NOMO-1 treated with DMSO at 0.1 percent for 48 hours (cell line): ENCODE measurements at regions not wholly inside any gene's neighbourhood (a gene's known extent, or its start where the extent isn't known, plus 50 kb on each side); places are given as distances from the start of the nearest gene placed in this dataset.

Experiments
- DNase-seq: peaks from one replicate; lab custom pipeline; 2025; ENCODE audit not compliant: unreplicated experiment; lab: John Stamatoyannopoulos, UW

GRCh38 chr7:67962863-67963262 lies 966.2 kb downstream of the TYW1 start:
- no peak for DNase-seq

- DNase-seq: no peak
Observed at GRCh38 chr7:67976490-67976889, 979.9 kb downstream of the TYW1 start.

- DNase-seq: no peak
Observed at GRCh38 chr7:67983486-67983885, 986.9 kb downstream of the TYW1 start.

GRCh38 chr7:67984326-67984725 lies 987.7 kb downstream of the TYW1 start:
- no peak for DNase-seq

- no peak for DNase-seq
Observed at GRCh38 chr7:67989142-67989541, 992.5 kb downstream of the TYW1 start.

- no peak for DNase-seq
Observed at GRCh38 chr7:67990003-67990402, 993.4 kb downstream of the TYW1 start.

- no peak for DNase-seq
Observed at GRCh38 chr7:67990716-67991115, 994.1 kb downstream of the TYW1 start.

- no peak for DNase-seq
Observed at GRCh38 chr7:67992287-67992686, 995.7 kb downstream of the TYW1 start.

GRCh38 chr7:68005992-68006391 lies 1009.4 kb downstream of the TYW1 start:
- no peak for DNase-seq

- no peak for DNase-seq
Observed at GRCh38 chr7:68006619-68007018, 1010.0 kb downstream of the TYW1 start.

- DNase-seq: no peak
Observed at GRCh38 chr7:68009716-68010115, 1013.1 kb downstream of the TYW1 start.

- no peak for DNase-seq
Observed at GRCh38 chr7:68014031-68014736, 1017.6 kb downstream of the TYW1 start.

GRCh38 chr7:68015122-68015977 lies 1018.7 kb downstream of the TYW1 start:
- DNase-seq: no peak

GRCh38 chr7:68015978-68016532 lies 1019.4 kb downstream of the TYW1 start:
- DNase-seq: no peak

- DNase-seq: no peak
Observed at GRCh38 chr7:68020102-68020501, 1023.5 kb downstream of the TYW1 start.

GRCh38 chr7:68025369-68025768 lies 1028.7 kb downstream of the TYW1 start:
- no peak for DNase-seq

- DNase-seq: no peak
Observed at GRCh38 chr7:68030530-68030929, 1033.9 kb downstream of the TYW1 start.

- DNase-seq: no peak
Observed at GRCh38 chr7:68031180-68031943, 1034.7 kb downstream of the TYW1 start.

- no peak for DNase-seq
Observed at GRCh38 chr7:68038621-68039314, 1042.1 kb downstream of the TYW1 start.

- DNase-seq: no peak
Observed at GRCh38 chr7:68041554-68041953, 1044.9 kb downstream of the TYW1 start.

GRCh38 chr7:68043546-68043945 lies 1046.9 kb downstream of the TYW1 start:
- no peak for DNase-seq
